Upper lobe of left lung (tissue), 6 donors: ENCODE measurements at regions not wholly inside any gene's neighbourhood (a gene's known extent, or its start where the extent isn't known, plus 50 kb on each side); places are given as distances from the start of the nearest gene placed in this dataset.

Experiments used
- ATAC-seq, 2 donors: fragments of 200-7000 bp; cut with Tn5 transposase; one replicate each; pipeline ENCODE4 v1.9.1; 2022; ENCODE audit warnings: mild to moderate bottlenecking in 2 of 2, moderate library complexity in 2 of 2; ENCODE audit not compliant: low FRiP score in 2 of 2
- DNase-seq, 2 donors: peaks; one replicate each; pipeline ENCODE4 v3.0.0-alpha.2; 2019 to 2020
- H3K27ac ChIP-seq, 4 donors: fragments of 200-600 bp; sonication (generic); one replicate each; pipeline ENCODE4 v1.5.1; 2016 to 2019
- H3K27me3 ChIP-seq, 4 donors: fragments of 200-600 bp; sonication (generic); one replicate each; pipeline ENCODE4 v1.5.1; 2017 to 2019
- H3K36me3 ChIP-seq, 4 donors: fragments of 200-600 bp; sonication (generic); one replicate each; pipeline ENCODE4 v1.5.1; 2016 to 2019
- H3K4me1 ChIP-seq, 4 donors: fragments of 200-600 bp; sonication (generic); one replicate each; pipeline ENCODE4 v1.5.1; 2018 to 2019
- H3K4me3 ChIP-seq, 4 donors: fragments of 200-600 bp; sonication (generic); one replicate each; pipeline ENCODE4 v1.5.1; 2017 to 2019; ENCODE audit warnings: mild to moderate bottlenecking in 2 of 4, moderate library complexity in 1 of 4
- H3K9me3 ChIP-seq, 4 donors: fragments of 200-600 bp; sonication (generic); one replicate each; pipeline ENCODE4 v1.5.1; 2018 to 2019
- CTCF ChIP-seq, 6 experiments: fragments of 450-650 bp in 4 of 6; fragments of 200-600 bp in 2 of 6; sonication (generic) in 2 of 6; IDR thresholded peaks; one replicate each; pipeline ENCODE4 v1.5.1; 2016 to 2019; ENCODE audit warnings: antibody characterized with exemption in 6 of 6
- EP300 ChIP-seq, 4 donors: sonication (generic); formaldehyde crosslinking; IDR thresholded peaks; one replicate each; pipeline ENCODE4 v1.5.1; 2017; ENCODE audit warnings: antibody characterized with exemption in 4 of 4, control low read depth in 2 of 4
- POLR2A ChIP-seq, 4 donors: fragments of 450-650 bp; IDR thresholded peaks; one replicate each; pipeline ENCODE4 v1.5.1; 2016 to 2017; ENCODE audit warnings: antibody characterized with exemption in 4 of 4, mild to moderate bottlenecking in 2 of 4
- POLR2AphosphoS5 ChIP-seq, 2 donors: sonication (generic); formaldehyde crosslinking; IDR thresholded peaks; one replicate each; pipeline ENCODE4 v1.5.1; 2017; ENCODE audit warnings: antibody characterized with exemption in 2 of 2
- WGBS, 2 donors: methylation state at CpG; one replicate each; pipeline ENCODE4 v1.1.5; 2017 to 2018; 5-methylcytosine and 5-hydroxymethylcytosine counted together
- donor health status: DM: no; HTN: no; CAD: no; lungs with moderate emphysema.
- donor health status: DM: no; HTN: yes; CAD: no; lungs with severe emphysema.

GRCh38 chr2:54042897-54043620 is 72.3 kb upstream of the PSME4 start:
- Histone ChIP-seq H3K4me3 (no peak overlapping the region), H3K27me3 (no peaks in the 10 kb centered on the region), H3K9me3 (peaks cover 0 to 5% (median 0%) of the 10 kb centered on the region in 4 donors), H3K36me3 (no peaks in the 10 kb centered on the region), H3K4me1 (peaks cover 0 to 2% (median under 1%) of the 10 kb centered on the region in 4 donors), H3K27ac (no peak overlapping the region)
- no peak for TF ChIP-seq POLR2AphosphoS5 (IDR thresholded peaks at IDR 0.05)
- TF ChIP-seq EP300 (IDR thresholded peaks at IDR 0.05): no peak
- no peak for TF ChIP-seq POLR2A (IDR thresholded peaks at IDR 0.05)
- no peak for TF ChIP-seq CTCF (IDR thresholded peaks at IDR 0.05)
- DNase-seq: no peak
- WGBS, 2 donors: 83 to 91% methylated on average over 2 of the region's 2 CpGs
- no peak for ATAC-seq

GRCh38 chr2:54042341-54042740 is 71.5 kb upstream of the PSME4 start:
- TF ChIP-seq POLR2A (IDR thresholded peaks at IDR 0.05): no peak
- no peak for TF ChIP-seq CTCF (IDR thresholded peaks at IDR 0.05)
- TF ChIP-seq EP300 (IDR thresholded peaks at IDR 0.05): no peak
- no peak for TF ChIP-seq POLR2AphosphoS5 (IDR thresholded peaks at IDR 0.05)
- no peaks in the 10 kb centered on the region for H3K27me3 ChIP-seq
- peaks cover 0 to 5% (median 0%) of the 10 kb centered on the region in 4 donors for H3K9me3 ChIP-seq
- H3K4me3 ChIP-seq: no peak overlapping the region
- DNase-seq (no peak), ATAC-seq (no peak)
- no peak overlapping the region for H3K27ac ChIP-seq
- 82 to 87% methylated on average over 2 of the region's 2 CpGs for WGBS, 2 donors
- H3K36me3 ChIP-seq: no peaks in the 10 kb centered on the region
- H3K4me1 ChIP-seq: no peaks in the 10 kb centered on the region

GRCh38 chr2:54041135-54041534 is 70.3 kb upstream of the PSME4 start:
- Histone ChIP-seq H3K9me3 (peaks cover 0 to 5% (median 0%) of the 10 kb centered on the region in 4 donors), H3K4me1 (no peaks in the 10 kb centered on the region)
- WGBS, 2 donors: 83 to 85% methylated on average over 4 of the region's 4 CpGs

GRCh38 chr2:54040685-54041084 is 69.9 kb upstream of the PSME4 start:
- Histone ChIP-seq H3K4me1 (no peaks in the 10 kb centered on the region), H3K36me3 (no peaks in the 10 kb centered on the region), H3K27me3 (no peaks in the 10 kb centered on the region), H3K4me3 (no peak overlapping the region), H3K27ac (no peak overlapping the region), H3K9me3 (peaks cover 0 to 4% (median 0%) of the 10 kb centered on the region in 4 donors)
- 92 to 95% methylated on average over 1 of the region's 1 CpG for WGBS, 2 donors
- TF ChIP-seq CTCF (IDR thresholded peaks at IDR 0.05) (no peak), POLR2AphosphoS5 (IDR thresholded peaks at IDR 0.05) (no peak), EP300 (IDR thresholded peaks at IDR 0.05) (no peak), POLR2A (IDR thresholded peaks at IDR 0.05) (no peak)
- DNase-seq (no peak), ATAC-seq (no peak)

More at GRCh38 chr2:54041135-54041534, 70.3 kb upstream of the PSME4 start:
- H3K4me3 ChIP-seq: no peak overlapping the region
- no peaks in the 10 kb centered on the region for H3K27me3 ChIP-seq
- DNase-seq: peak; percentile 32 to 41
- TF ChIP-seq EP300 (IDR thresholded peaks at IDR 0.05) (no peak), CTCF (IDR thresholded peaks at IDR 0.05) (no peak), POLR2A (IDR thresholded peaks at IDR 0.05) (no peak), POLR2AphosphoS5 (IDR thresholded peaks at IDR 0.05) (no peak)
- no peak for ATAC-seq
- no peaks in the 10 kb centered on the region for H3K36me3 ChIP-seq
- no peak overlapping the region for H3K27ac ChIP-seq

GRCh38 chr2:54040250-54040649 is 69.5 kb upstream of the PSME4 start:
- Histone ChIP-seq H3K4me3 (no peak overlapping the region), H3K27me3 (no peaks in the 10 kb centered on the region), H3K27ac (peak overlapping the region in 1 of 4 donors; percentile 23), H3K9me3 (no peaks in the 10 kb centered on the region), H3K4me1 (no peaks in the 10 kb centered on the region), H3K36me3 (no peaks in the 10 kb centered on the region)
- TF ChIP-seq EP300 (IDR thresholded peaks at IDR 0.05): peak in 1 of 4 donors; percentile 71
- no peak for TF ChIP-seq POLR2AphosphoS5 (IDR thresholded peaks at IDR 0.05)
- ATAC-seq (peak in 1 of 2 donors; percentile 44), DNase-seq (no peak)
- WGBS, 2 donors: 69 to 74% methylated on average over 2 of the region's 2 CpGs
